ENCODE measurements at regions not wholly inside any gene's neighbourhood (a gene's known extent, or its start where the extent isn't known, plus 50 kb on each side); places are given as distances from the start of the nearest gene placed in this dataset.

GRCh38 chr17:51507444-51507843 lies 247.1 kb downstream of the UTP18 start:
- DNase-seq (ENCODE audit: low read depth, low spot score) (no peak), ATAC-seq (no peak), FAIRE-seq (no peak)
- TF ChIP-seq FOS (IDR thresholded peaks at IDR 0.05; ENCODE audit: borderline replicate concordance, extremely low read depth, insufficient read length) (no peak), USF2 (IDR thresholded peaks at IDR 0.05; ENCODE audit: borderline replicate concordance, low read depth, low read length) (no peak), SMAD5 (IDR thresholded peaks at IDR 0.05; ENCODE audit: low read depth) (no peak), PAX8 (IDR thresholded peaks at IDR 0.05) (no peak), MXI1 (IDR thresholded peaks at IDR 0.05; ENCODE audit: low read depth, low read length) (no peak), EP300 (IDR thresholded peaks at IDR 0.05; ENCODE audit: borderline replicate concordance in 1 of 2, control insufficient read depth in 1 of 2, low read depth in 2 of 2, low read length in 2 of 2) (no peak), PBX3 (IDR thresholded peaks at IDR 0.05; ENCODE audit: insufficient replicate concordance, low read depth, low read length) (no peak), NFIC (IDR thresholded peaks at IDR 0.05; ENCODE audit: low read depth, low read length) (no peak), IRF4 (IDR thresholded peaks at IDR 0.05; ENCODE audit: low read depth, low read length) (no peak), CHD1 (IDR thresholded peaks at IDR 0.05; ENCODE audit: low read depth, low read length) (no peak), NR2C1 (IDR thresholded peaks at IDR 0.05) (no peak), IKZF1 (conservative IDR thresholded peaks at IDR 0.05) (no peak), ZBED1 (IDR thresholded peaks at IDR 0.05; ENCODE audit: borderline replicate concordance) (no peak), E4F1 (IDR thresholded peaks at IDR 0.05; ENCODE audit: borderline replicate concordance, partially characterized antibody) (no peak), USF1 (IDR thresholded peaks at IDR 0.05; ENCODE audit: borderline replicate concordance, extremely low read length, insufficient read depth, low read depth, low read length) (no peak), SIX5 (IDR thresholded peaks at IDR 0.05; ENCODE audit: low read depth, low read length, severe bottlenecking) (no peak), BMI1 (IDR thresholded peaks at IDR 0.05; ENCODE audit: borderline replicate concordance) (no peak), GABPA (IDR thresholded peaks at IDR 0.05; ENCODE audit: low read depth) (no peak)
- CTCF ChIA-PET, result interaction anchor here (0.5 to 1.9 kb wide), 2 partner anchors 45 to 71 kb away, joined by 3 to 4 read pairs; no protein-coding TSS in a partner anchor
- Histone ChIP-seq H4K20me1 (ENCODE audit: control insufficient read depth, insufficient read depth) (no peaks in the 10 kb centered on the region), H3K4me1 (ENCODE audit: control insufficient read depth, insufficient read depth, low read length) (no peaks in the 10 kb centered on the region), H3K9me3 (replicated peaks; ENCODE audit: control insufficient read depth, insufficient read depth, low read length) (no peaks in the 10 kb centered on the region), H3K36me3 (ENCODE audit: control insufficient read depth in 2 of 2, insufficient read depth in 2 of 2, low read length in 1 of 2) (no peaks in the 10 kb centered on the region), H3K27me3 (replicated peaks in 1 of 2; ENCODE audit: control insufficient read depth in 2 of 2, insufficient read depth in 2 of 2, low read length in 1 of 2) (no peaks in the 10 kb centered on the region), H3K9ac (ENCODE audit: control insufficient read depth, insufficient read depth, low read length) (no peak overlapping the region), H3K4me3 (no peak overlapping the region), H3K4me2 (ENCODE audit: control insufficient read depth, insufficient read depth) (no peak overlapping the region), H3K27ac (ENCODE audit: control insufficient read depth, insufficient read depth) (no peak overlapping the region), H3K79me2 (ENCODE audit: control insufficient read depth, insufficient read depth, low read length) (no peaks in the 10 kb centered on the region), H2AFZ (ENCODE audit: control insufficient read depth, low read depth, low read length) (no peak overlapping the region)
- RAD21 ChIA-PET (ENCODE audit: unreplicated experiment), result no interaction called here
- BruUV-seq (replicated peaks), result no TSS peak
- in situ Hi-C loops (cut with MboI) (no loop called here), intact Hi-C loops (cut with micrococcal nuclease; ENCODE audit: unreplicated experiment) (no loop called here)
- SMC1A ChIA-PET (ENCODE audit: uncharacterized antibody, unreplicated experiment), result no interaction called here
- POLR2A ChIA-PET, result no interaction called here
- WGBS (ENCODE audit: insufficient coverage, insufficient replicate concordance, low lambda C conversion rate, missing lambda C conversion rate), result 0% methylated on average over 2 of the region's 2 CpGs

Data from GM12878 (cell line).